Heart left ventricle (tissue), 16 donors: ENCODE measurements at regions not wholly inside any gene's neighbourhood (a gene's known extent, or its start where the extent isn't known, plus 50 kb on each side); places are given as distances from the start of the nearest gene placed in this dataset.

Experiments used
- ATAC-seq, 4 donors: fragments of 200-7000 bp; cut with Tn5 transposase; one replicate each; pipeline ENCODE4 v1.9.1; 2020 to 2022; ENCODE audit warnings: moderate library complexity in 4 of 4, mild to moderate bottlenecking in 3 of 4, moderate number of reproducible peaks in 1 of 4
- DNase-seq, 5 donors: peaks; one replicate each; pipeline ENCODE4 v3.0.0-alpha.2; 2020
- H3K27ac ChIP-seq, 12 donors: fragments of 200-600 bp; sonication (generic) in 4 of 12; one replicate each; pipeline versions ENCODE4 v1.5.0 to v1.8.0; 2016 to 2022; ENCODE audit warnings: mild to moderate bottlenecking in 2 of 12
- H3K27me3 ChIP-seq, 9 donors: fragments of 200-600 bp; sonication (generic) in 2 of 9; one replicate each; pipeline versions ENCODE4 v1.5.1 to v1.8.0; 2016 to 2022; ENCODE audit warnings: mild to moderate bottlenecking in 3 of 9
- H3K36me3 ChIP-seq, 9 donors: fragments of 200-600 bp; sonication (generic) in 2 of 9; one replicate each; pipeline versions ENCODE4 v1.5.0 to v1.8.0; 2018 to 2022; ENCODE audit warnings: mild to moderate bottlenecking in 2 of 9
- H3K4me1 ChIP-seq, 12 donors: fragments of 200-600 bp; sonication (generic) in 4 of 12; one replicate each; pipeline versions ENCODE4 v1.5.0 to v1.8.0; 2016 to 2022; ENCODE audit warnings: mild to moderate bottlenecking in 3 of 12
- H3K4me3 ChIP-seq, 12 donors: fragments of 200-600 bp; sonication (generic) in 4 of 12; one replicate each; pipeline versions ENCODE4 v1.5.0 to v1.8.0; 2017 to 2022; ENCODE audit warnings: mild to moderate bottlenecking in 9 of 12, moderate library complexity in 4 of 12
- H3K9me3 ChIP-seq, 12 donors: fragments of 200-600 bp; sonication (generic) in 4 of 12; one replicate each; pipeline versions ENCODE4 v1.5.0 to v1.8.0; 2016 to 2022; ENCODE audit warnings: mild to moderate bottlenecking in 1 of 12
- CTCF ChIP-seq, 12 donors: fragments of 200-600 bp; sonication (generic) in 4 of 12; IDR thresholded peaks; one replicate each; pipeline versions ENCODE4 v1.5.0 to v1.8.0; 2018 to 2022; ENCODE audit warnings: antibody characterized with exemption in 12 of 12, mild to moderate bottlenecking in 5 of 12
- POLR2A ChIP-seq, 2 donors: fragments of 450-650 bp; IDR thresholded peaks; one replicate each; pipeline ENCODE4 v1.6.1; 2017; ENCODE audit warnings: antibody characterized with exemption in 2 of 2, mild to moderate bottlenecking in 2 of 2, moderate library complexity in 2 of 2
- WGBS, 4 donors: extraction: QIAGEN DNeasy Blood & Tissue Kit in 2 of 4; methylation state at CpG; one replicate each; pipeline versions ENCODE4 v1.1.5 to v1.1.7; 2013 to 2018; 5-methylcytosine and 5-hydroxymethylcytosine counted together
- intact Hi-C, 10 donors: fragments of 100-400 bp; cut with DNase I; formaldehyde crosslinking; loops; one replicate each; pipeline versions ENCODE4 v1.11.1 to v1.14.2; 2022
- donor health status: ischemic (EF 13 %, LVEDD 7.1; RV severe dilation, severe dysfunction).
- donor health status: healthy with polysubstance abuse.
- donor health status: DM: no; HTN: yes; CAD: no.
- donor health status: DM: no; HTN: no; CAD: no.
- donor health status: ischemic (EF 25% LVEDD 6.9; RV normal size, moderate dysfunction).
- donor health status: ischemic (EF 25% LVEDD 5.7; RV mildly dilated, moderate dysfunction).
- donor health status: healthy.
- donor health status: DM: yes; HTN: yes; CAD: no.
- donor health status: ischemic (EF 35%, LVEDD 5.7; RV mildly dilated, moderate dysfunction).
- donor health status: nonischemic (EF 11% LVEDD 7.7; RV severe dilation, severe dysfunction).
- donor health status: DM: yes; HTN: yes; CAD: no.
- donor health status: PGD.
- donor health status: ischemic (EF 29% LVEDD 5.4; RV normal size, mild dysfunction).
- donor health status: nonischemic (EF 23%, LVEDD 6.1; RV moderate dilation, normal function).

DNA sequence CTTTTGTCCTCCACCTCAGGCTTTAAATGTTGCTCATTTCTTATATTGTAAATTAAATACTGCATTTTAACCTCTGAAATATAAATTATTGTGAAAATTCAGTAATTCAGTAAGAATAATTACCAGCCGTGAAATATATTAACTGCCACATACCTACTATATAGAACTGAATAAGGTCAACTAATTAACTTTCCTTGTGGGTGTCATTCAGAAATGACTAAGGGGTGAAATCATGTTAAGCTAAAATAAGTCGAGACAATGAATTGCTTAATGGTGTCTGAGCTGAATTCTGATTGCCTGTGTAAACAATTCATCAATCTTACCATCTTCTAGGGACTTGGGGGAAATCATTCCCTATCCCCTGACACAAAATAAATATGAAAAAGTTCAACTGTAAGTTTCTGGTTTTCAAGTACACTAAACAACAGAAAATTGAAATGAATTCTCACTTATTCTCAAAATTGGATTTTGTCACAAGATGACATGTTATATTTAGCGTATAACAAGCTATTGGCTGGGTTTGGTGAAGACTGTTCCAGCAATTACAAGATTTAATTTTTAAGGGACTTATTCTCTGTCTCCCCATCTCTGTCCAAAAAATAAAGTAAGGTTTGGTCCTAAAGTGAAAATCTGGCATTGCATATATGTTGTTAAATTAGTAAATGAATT, 255.1 kb downstream of the METTL4 start:
- H3K9me3 ChIP-seq: no peaks in the 10 kb centered on the region
- no peak overlapping the region for H3K27ac ChIP-seq
- intact Hi-C loops: no loop called here
- TF ChIP-seq POLR2A (IDR thresholded peaks at IDR 0.05): no peak
- 70 to 77% (median 72%) methylated on average over 3 of the region's 3 CpGs for WGBS, 4 donors
- H3K4me1 ChIP-seq: no peaks in the 10 kb centered on the region
- DNase-seq (no peak), ATAC-seq (no peak)
- H3K36me3 ChIP-seq: no peaks in the 10 kb centered on the region
- no peak overlapping the region for H3K4me3 ChIP-seq
- peaks cover 0 to 4% (median 0%) of the 10 kb centered on the region in 9 donors for H3K27me3 ChIP-seq

GRCh38 chr18:2316751-2317696, 254.3 kb downstream of the METTL4 start:
- WGBS, 4 donors: 51 to 63% (median 55%) methylated on average over 5 of the region's 5 CpGs
- Histone ChIP-seq H3K9me3 (peaks cover 0 to 2% (median 0%) of the 10 kb centered on the region in 12 donors), H3K27me3 (peaks cover 0 to 4% (median 0%) of the 10 kb centered on the region in 9 donors), H3K4me1 (no peaks in the 10 kb centered on the region), H3K4me3 (no peak overlapping the region), H3K27ac (no peak overlapping the region), H3K36me3 (no peaks in the 10 kb centered on the region)
- intact Hi-C loops: no loop called here
- TF ChIP-seq CTCF (IDR thresholded peaks at IDR 0.05) (no peak), POLR2A (IDR thresholded peaks at IDR 0.05) (no peak)
- ATAC-seq (no peak), DNase-seq (no peak)

DNA sequence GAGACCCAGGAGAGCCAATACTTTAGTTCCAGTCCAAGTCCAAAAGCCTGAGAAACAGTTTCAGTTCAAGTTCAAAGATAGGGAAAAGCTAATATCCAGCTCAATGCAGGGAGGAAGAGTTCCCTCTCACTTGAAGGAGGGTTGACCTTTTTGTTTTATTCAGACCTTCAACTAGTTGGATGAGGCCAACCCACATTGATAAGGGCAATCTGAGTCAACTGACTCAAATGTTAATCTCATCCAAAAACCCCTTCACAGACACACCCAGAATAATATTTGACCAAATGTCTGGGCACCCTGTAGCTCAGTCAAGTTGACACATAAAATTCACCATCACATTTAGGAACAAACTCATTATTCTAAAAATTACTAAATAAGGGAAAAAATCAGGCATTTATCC, 246.8 kb downstream of the METTL4 start:
- H3K27me3 ChIP-seq: peaks cover 0 to 10% (median 0%) of the 10 kb centered on the region in 9 donors
- no peaks in the 10 kb centered on the region for H3K36me3 ChIP-seq
- H3K4me3 ChIP-seq: no peak overlapping the region
- no peak for TF ChIP-seq CTCF (IDR thresholded peaks at IDR 0.05)
- no peak for TF ChIP-seq POLR2A (IDR thresholded peaks at IDR 0.05)
- H3K27ac ChIP-seq: no peak overlapping the region
- DNase-seq: no peak
- H3K4me1 ChIP-seq: no peaks in the 10 kb centered on the region
- intact Hi-C loops: no loop called here
- no peak for ATAC-seq
- peaks cover 0 to 10% (median 0%) of the 10 kb centered on the region in 12 donors for H3K9me3 ChIP-seq

GRCh38 chr18:2325308-2325849, 245.9 kb downstream of the METTL4 start:
- Histone ChIP-seq H3K36me3 (no peaks in the 10 kb centered on the region), H3K27ac (no peak overlapping the region), H3K27me3 (peaks cover 0 to 10% (median 0%) of the 10 kb centered on the region in 9 donors), H3K9me3 (peaks cover 0 to 10% (median 0%) of the 10 kb centered on the region in 12 donors), H3K4me1 (no peaks in the 10 kb centered on the region), H3K4me3 (no peak overlapping the region)
- ATAC-seq (no peak), DNase-seq (no peak)
- intact Hi-C loops: no loop called here
- TF ChIP-seq CTCF (IDR thresholded peaks at IDR 0.05) (no peak), POLR2A (IDR thresholded peaks at IDR 0.05) (no peak)
- WGBS, 4 donors: 28 to 36% (median 31%) methylated on average over 4 of the region's 4 CpGs
